ENCODE measurements at regions not wholly inside any gene's neighbourhood (a gene's known extent, or its start where the extent isn't known, plus 50 kb on each side); places are given as distances from the start of the nearest gene placed in this dataset.

DNA sequence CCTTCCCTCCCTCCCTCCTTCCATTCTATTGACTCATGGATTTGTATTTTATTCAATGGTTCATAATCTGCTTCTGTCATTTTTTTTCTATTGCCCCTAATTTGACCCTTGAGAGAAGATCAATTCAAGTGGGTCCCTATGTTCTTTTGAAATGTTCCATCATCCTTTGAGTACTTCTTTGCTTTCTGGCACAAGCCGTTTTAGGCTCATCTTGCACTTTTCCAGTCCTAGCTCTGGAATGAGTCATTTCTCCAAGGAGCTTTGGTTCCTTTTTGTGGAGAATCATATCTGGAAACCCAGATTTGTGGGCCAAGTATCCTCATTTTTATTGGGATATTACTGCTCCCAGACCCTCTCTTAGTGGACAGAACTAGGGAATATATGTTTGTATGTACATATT is 126.8 kb upstream of the PTPN3 start:
- TF ChIP-seq, protein P1, sequence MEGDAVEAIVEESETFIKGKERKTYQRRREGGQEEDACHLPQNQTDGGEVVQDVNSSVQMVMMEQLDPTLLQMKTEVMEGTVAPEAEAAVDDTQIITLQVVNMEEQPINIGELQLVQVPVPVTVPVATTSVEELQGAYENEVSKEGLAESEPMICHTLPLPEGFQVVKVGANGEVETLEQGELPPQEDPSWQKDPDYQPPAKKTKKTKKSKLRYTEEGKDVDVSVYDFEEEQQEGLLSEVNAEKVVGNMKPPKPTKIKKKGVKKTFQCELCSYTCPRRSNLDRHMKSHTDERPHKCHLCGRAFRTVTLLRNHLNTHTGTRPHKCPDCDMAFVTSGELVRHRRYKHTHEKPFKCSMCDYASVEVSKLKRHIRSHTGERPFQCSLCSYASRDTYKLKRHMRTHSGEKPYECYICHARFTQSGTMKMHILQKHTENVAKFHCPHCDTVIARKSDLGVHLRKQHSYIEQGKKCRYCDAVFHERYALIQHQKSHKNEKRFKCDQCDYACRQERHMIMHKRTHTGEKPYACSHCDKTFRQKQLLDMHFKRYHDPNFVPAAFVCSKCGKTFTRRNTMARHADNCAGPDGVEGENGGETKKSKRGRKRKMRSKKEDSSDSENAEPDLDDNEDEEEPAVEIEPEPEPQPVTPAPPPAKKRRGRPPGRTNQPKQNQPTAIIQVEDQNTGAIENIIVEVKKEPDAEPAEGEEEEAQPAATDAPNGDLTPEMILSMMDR (conservative IDR thresholded peaks at IDR 0.05; ENCODE audit: low read depth, low read length), result no peak
- DNase-seq (ENCODE audit: low read depth), result no peak

DNA sequence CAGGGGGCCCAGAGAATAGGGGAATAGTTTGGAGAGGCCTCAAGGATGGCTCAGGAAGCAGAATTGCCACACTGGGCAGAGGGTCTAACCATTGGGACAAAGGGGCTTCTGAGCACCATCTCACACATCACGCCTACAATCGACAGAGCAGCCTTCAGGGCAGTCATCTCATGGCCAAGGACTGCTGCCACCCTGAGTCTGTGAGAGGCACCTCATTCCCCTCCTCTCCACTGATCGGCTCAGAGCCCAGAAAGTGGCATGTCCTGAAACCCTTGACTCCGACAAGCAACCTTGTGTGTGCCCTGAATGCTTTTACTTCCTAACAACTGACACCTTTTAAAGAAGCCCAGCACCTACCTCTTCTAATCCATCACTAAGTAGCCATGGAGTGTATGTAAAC is 128.9 kb upstream of the PTPN3 start:
- no peak overlapping the region for H3K4me3 ChIP-seq (ENCODE audit: low read depth, low read length)
- TF ChIP-seq, protein P1 (conservative IDR thresholded peaks at IDR 0.05; ENCODE audit: low read depth, low read length), result no peak
- DNase-seq (ENCODE audit: low read depth), result no peak

More for the DNA sequence above, 126.8 kb upstream of the PTPN3 start:
- H3K4me3 ChIP-seq (ENCODE audit: low read depth, low read length), result no peak overlapping the region

DNA sequence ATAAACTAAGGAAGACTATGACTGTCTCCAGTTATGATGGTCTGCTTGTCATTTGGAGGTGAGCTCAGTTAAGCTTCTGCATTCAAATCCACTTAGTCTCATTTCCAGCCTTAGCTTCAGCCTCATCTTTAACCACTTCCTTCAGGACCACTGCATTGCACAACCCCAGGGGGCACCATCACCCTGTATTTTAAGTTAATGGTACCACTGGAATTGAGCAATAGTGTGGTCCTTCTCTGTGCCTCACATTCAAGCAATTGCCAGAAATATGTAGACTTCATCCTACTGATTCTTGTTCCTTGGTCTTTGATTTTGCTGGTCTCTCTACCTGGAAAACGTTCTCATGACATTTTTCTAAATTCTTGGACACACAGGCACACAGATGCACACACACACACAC is 131.5 kb upstream of the PTPN3 start:
- DNase-seq (ENCODE audit: low read depth), result no peak
- H3K4me3 ChIP-seq (ENCODE audit: low read depth, low read length), result no peak overlapping the region
- TF ChIP-seq, protein P1 (conservative IDR thresholded peaks at IDR 0.05; ENCODE audit: low read depth, low read length), result no peak

DNA sequence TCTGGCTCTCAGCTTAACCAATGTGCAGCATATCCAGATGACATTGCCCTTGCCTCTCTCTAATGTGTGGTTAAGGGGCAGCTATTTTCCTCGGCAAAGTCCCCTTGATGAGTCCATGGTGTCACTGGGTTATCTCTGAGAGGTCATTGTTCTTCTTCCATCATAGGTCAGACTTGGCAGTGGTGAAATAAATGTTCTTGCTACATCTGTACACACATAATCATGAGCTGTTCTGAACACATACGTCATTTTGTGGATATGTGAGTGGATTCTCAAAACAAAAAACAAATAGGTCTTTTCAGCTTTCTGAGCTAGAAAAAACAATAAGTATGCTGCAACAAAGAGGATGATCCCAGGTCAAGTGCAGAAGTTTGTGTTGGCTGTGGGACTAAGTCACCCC is 134.7 kb upstream of the PTPN3 start:
- no peak for DNase-seq (ENCODE audit: low read depth)
- TF ChIP-seq, protein P1 (conservative IDR thresholded peaks at IDR 0.05; ENCODE audit: low read depth, low read length), result no peak
- H3K4me3 ChIP-seq (ENCODE audit: low read depth, low read length), result no peak overlapping the region

DNA sequence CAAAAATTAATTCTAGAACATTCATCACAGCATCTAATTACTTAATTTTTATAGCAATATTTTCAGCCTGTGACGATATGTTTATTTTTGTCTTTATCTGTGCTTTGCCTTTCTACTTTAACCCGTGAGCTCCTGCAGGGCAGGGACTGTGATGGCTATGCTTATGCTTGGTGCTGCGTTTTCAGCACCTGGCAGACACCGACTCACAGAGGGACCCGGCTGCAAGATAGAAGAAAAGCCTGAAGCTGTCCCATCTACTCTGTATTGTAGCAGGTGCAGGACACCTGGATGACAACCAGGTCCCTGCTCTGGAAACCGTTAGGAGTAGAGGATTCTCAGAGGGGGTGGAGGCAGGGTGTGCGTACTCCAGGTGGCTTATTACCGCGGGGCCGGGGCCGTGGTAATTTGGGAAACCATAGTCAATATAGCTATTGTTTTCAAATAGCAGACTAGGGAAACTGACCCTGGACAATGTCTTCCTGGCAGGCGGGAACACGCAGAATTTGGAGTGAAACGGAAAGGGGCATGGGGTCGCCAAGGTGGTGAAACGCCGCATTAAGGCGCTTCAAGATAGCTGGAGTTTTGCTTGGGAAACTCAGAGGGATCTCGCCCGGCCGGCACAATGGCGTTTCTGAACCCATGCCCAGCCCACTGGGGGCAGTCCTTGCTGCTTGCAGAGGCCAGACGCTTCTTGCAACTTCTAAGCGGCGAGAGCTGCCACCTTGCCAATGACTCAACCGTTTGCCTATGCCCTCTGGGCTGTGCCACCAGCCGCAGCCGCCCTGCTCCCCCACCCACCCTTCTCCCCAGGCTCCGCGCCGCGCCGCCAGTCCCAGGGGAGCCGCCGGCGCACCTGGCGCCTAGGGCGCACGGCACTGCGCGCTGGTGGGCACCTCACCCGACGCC is 140.1 kb upstream of the PALM2AKAP2 start:
- TF ChIP-seq, protein P1 (conservative IDR thresholded peaks at IDR 0.05; ENCODE audit: low read depth, low read length), result peak; percentile 16
- peak overlapping the region; percentile 65 for H3K4me3 ChIP-seq (ENCODE audit: low read depth, low read length)
- DNase-seq (ENCODE audit: low read depth), result no peak

DNA sequence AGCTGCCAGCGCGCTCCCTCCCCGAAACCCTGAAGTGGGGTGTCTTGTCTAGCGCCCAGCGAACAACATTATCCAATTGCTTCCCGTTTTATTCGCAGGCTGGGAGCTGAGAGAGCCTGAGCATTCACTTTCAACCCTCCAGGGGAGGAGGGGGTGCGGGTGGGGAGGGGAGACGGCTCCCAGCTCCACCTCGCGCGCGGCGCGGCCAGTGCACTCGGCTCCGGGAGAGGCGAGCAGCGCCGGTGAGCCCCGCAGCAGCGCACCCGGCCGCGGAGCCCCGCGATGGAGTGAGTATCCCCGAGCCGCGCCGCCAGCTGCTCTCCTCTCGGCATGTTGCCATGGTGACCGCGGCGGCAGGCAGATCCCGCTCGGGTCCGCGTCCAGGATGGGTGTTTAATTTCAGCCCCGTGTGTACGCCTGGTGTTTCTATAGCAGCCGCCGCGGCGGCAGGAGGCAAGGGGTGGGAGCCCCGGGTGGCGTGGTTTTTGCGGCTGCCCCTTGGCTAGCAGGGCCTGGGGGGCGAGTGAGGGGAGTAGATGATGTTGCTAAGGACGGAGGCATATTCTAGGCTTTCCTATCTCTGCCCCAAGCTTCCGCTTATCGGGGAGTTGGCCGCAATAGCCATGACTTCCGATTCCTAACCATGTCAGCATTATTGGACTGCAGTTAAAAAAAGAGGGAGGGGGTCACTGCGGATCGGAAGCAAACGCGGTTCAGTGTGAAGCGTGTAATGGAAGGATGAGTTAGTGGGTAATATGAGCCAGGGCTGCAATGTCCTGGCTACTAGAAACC is 139.2 kb upstream of the PALM2AKAP2 start:
- no peak for DNase-seq (ENCODE audit: low read depth)
- peak overlapping the region; percentile 65 for H3K4me3 ChIP-seq (ENCODE audit: low read depth, low read length)
- TF ChIP-seq, protein P1 (conservative IDR thresholded peaks at IDR 0.05; ENCODE audit: low read depth, low read length), result no peak
